ENCODE measurements at regions not wholly inside any gene's neighbourhood (a gene's known extent, or its start where the extent isn't known, plus 50 kb on each side); places are given as distances from the start of the nearest gene placed in this dataset.

DNA sequence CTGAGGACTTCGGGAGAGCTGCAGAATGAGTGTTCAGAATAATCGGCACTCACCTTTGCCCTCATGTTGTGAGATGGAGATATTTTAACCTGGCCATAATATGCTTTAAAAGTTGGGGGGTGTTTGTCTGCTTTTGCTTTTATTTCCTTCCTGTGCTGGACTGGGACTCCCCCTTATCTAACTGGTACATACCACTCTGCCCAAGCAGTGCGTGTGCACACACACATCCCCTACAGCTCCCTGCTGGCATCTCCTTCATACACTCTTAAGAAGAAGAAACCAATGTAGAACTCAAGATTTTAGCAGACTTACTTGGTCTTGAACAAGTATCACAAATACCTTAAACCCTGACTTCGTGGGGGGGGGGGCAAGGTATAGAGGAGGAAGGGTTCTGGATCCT lies 146.2 kb upstream of the DMRT1 start:
- no peak for DNase-seq

DNA sequence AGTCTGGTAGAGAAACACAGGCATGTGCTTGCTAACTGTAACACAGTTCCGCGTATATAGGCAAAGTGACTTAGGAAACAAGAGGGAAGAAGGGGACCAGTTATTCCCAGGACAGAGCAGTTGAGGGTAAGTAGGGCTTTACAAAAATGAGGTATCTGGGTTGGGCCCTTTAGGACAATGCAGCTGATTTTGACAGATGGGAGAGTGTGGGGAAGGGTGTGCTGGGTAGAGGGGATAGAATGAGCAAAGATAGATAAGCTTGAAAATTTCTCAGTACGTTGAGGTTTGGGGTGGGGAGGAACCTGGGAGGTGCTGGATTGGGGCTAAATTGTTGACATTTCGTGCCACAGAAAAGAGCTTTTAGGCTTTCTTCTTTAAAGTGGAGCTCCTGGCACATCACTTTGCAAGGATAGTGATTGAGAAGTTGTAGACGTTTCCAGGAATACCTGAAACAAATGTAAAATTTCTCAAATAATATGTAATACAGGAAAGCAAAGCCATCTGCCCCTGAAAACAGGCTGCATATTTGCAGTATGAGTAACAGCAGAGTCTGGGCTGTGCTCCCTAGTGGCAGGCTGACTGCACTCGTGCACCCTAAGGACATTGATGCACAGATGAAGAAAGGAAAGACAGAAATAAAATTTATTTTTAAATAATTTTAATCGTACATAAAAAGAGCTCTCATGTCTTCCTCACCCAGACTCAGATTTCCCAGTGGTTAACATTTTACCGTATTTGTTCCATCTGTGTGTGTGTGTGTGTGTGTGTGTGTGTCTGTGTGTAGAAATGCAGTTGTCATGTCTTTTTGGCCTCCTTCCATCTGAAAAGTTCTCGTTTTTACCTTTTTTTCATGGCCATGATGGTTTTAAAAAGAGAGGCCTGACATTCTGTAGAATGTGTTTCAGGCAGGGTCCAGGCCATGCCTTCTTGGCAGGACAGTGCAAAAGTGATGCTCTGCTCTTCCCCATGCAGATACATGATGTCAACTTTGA lies 144.9 kb upstream of the DMRT1 start:
- no peak for DNase-seq

GRCh38 chr9:698276-698675 lies 143.2 kb upstream of the DMRT1 start:
- no peak for DNase-seq

GRCh38 chr9:698954-699353 lies 142.5 kb upstream of the DMRT1 start:
- DNase-seq, result no peak

- no peak for DNase-seq
Measured at GRCh38 chr9:699396-699795, 142.1 kb upstream of the DMRT1 start.

DNA sequence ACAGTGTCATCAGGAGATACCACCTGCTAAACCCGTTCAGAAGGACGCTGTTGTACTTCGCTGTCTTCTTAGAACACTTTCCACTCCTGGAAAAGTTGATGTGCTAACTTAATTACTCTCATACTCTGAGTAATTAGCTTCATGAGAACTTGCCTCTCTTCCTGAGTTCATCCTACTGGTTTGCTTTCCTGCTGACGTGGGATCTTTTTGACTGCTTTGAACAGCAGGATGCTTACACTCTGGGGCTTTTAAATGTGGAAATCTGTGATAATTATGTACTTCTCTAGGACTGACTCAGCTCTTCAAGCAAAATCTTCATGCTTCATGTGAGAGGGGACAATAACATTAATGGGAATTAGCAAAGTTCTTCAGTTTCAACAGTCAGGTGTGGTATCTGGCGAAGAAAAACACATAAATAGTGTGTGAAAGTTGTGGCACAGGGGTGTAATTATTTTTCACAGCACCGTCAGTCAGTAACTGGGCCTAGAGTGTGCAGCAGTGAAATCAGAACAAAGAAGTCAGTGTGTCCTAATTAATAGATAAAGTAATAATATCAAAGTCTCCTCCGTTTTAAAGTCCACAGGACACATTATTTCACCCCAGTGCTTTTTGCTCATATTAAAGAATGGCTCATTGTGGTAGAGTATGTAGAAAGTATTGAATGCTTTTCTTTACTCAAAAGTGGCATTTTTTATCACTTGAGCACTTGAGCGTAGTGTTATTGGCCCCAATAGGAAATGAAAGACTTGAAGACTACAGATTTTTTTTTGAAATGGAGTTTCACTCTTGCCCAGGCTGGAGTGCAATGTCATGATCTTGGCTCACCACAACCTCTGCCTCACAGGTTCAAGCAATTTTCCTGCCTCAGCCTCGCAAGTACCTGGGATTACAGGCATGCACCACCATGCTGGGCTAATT lies 140.9 kb upstream of the DMRT1 start:
- no peak for DNase-seq

DNA sequence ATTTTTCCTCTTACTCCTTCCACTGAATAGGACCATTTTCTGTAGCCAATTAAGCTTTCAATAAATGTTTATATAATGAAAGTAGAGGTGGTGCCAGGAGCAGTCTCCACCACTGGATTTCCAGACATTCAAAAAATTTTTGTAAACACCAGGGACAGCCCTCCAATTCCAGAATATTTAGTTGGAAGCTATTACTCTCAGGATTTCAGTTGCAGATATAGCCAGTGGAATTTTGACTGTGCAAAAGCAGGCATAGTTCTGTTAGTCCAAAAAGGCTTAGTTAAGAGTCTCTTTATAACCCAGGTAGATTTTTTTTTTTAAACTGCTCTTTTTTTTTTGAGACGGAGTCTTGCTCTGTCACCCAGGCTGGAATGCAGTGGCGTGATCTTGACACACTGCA lies 138.1 kb upstream of the DMRT1 start:
- no peak for DNase-seq

DNA sequence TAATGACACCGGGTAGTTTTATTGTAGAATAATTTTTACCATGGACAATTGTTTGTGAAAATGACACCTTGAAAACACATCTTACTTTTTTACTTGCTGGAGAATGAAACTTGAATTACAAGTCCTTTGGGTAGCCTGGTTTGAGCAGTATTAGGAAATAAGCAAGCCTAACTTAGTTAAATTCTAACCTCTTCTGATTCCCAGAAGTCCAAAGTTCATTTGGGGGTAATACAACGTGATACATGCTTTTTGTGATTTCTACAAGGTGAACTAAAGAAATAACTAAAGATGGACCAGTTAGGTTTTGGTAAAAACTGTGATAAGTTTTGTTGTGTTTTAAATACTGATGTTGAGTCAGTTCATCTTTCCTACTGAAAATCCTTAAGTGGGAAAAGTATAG lies 135.4 kb upstream of the DMRT1 start:
- no peak for DNase-seq

DNA sequence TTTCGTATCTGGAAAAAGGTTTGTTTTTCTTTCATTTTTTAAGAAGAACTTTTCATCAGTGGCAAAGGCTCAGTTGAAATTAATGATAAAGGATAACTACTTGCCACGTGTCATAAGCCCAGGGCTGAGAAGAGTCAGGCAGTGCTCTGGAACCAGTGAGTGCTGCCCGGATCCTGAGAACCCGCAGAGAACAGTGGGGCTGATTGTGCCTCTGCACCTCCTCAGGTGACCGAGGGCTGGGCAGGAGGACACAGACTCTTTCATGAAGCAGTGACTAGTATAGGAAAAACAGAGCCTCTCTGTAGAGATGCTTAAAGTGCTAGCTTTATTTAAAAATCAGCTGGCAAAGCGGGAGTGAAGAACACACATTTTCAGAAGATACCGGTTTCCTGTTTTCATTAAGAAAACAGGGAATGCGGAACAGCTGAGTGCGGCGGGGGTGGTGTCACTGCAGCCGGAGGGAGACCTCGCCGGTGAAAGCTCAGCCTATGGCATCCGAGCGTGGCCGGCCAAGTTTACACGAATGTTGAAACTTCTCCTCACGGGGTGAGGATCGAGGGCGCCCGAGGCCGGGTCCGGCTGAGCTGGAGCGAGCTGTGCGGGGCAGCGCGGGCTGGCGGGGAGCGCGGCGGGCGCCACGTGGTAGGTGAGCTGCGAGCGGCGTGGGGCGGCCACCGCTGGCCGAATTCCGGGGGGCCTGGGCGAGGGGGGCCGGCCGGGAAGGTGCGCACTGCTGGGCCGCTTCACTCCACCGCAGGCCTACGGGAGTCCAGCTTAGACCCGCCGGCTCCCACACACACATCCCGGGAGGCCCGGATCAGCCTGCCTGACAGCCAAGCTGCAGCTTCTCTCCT lies 134.7 kb upstream of the DMRT1 start:
- DNase-seq, result no peak

DNA sequence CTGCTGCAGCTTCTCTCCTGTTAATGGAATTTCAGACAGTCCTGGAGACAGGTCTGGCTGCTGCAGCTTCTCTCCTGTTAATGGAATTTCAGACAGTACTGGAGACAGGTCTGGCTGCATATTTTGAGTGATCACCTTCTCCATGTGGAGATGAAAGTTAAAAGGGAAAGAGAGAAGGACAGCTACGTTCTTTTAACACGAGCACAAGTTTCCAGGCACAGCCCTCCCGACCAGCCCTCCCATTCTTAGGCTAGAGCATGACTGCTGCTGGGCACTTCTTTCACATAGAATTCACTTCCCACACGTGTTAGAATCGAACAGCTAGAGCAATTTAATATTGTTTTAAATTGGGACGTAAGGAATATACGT lies 133.3 kb upstream of the DMRT1 start:
- DNase-seq, result no peak

GRCh38 chr9:708551-709432 lies 132.7 kb upstream of the DMRT1 start:
- no peak for DNase-seq

DNA sequence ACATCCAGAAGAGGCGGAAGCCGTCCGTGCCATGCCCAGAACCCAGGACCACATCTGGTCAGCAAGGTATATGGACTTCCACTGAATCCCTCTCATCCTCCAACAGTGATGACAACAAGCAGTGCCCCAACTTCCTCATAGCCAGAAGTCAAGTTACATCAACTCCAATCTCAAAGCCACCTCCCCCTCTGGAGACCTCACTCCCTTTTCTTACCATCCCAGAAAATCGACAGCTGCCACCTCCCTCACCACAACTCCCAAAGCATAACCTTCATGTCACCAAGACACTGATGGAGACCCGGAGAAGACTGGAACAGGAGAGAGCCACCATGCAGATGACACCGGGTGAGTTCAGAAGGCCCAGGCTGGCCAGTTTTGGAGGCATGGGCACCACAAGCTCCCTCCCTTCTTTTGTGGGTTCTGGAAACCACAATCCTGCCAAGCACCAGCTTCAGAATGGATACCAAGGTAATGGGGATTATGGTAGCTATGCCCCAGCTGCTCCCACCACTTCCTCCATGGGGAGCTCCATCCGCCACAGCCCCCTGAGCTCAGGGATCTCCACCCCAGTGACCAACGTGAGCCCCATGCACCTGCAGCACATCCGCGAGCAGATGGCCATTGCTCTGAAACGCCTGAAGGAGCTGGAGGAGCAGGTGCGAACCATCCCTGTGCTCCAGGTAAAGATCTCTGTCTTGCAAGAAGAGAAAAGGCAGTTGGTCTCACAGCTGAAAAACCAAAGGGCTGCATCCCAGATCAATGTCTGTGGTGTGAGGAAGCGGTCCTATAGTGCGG lies 130.3 kb upstream of the DMRT1 start:
- no peak for DNase-seq

- DNase-seq, result no peak
Measured at GRCh38 chr9:711761-712553, 129.5 kb upstream of the DMRT1 start.

DNA sequence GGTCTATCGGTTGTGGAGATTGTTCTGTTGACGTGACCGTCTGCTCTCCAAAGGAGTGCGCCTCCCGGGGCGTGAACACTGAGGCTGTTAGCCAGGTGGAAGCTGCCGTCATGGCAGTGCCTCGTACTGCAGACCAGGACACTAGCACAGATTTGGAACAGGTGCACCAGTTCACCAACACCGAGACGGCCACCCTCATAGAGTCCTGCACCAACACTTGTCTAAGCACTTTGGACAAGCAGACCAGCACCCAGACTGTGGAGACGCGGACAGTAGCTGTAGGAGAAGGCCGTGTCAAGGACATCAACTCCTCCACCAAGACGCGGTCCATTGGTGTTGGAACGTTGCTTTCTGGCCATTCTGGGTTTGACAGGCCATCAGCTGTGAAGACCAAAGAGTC lies 128.9 kb upstream of the DMRT1 start:
- DNase-seq, result no peak

GRCh38 chr9:713091-713490 lies 128.4 kb upstream of the DMRT1 start:
- DNase-seq, result no peak

DNA sequence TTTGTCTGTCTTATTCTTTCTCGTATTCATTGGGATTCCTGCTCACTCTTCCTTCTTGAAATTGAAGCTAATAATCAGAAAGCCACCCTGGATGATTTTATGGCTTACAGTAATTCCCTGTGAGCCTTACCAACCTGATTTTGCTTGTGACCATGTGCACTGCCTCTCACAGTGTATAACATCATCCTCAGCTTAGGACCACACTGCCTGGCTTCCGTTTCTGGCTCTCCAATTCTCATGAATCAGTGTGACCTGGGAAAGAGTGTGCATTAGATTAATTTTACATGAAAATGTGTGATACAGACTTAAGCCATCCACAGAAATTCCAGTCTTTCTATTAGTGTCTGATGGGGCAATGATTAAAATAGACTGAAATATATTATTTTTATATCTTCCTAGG lies 126.8 kb upstream of the DMRT1 start:
- no peak for DNase-seq

- no peak for DNase-seq
Measured at GRCh38 chr9:715300-715699, 126.2 kb upstream of the DMRT1 start.

GRCh38 chr9:715743-716400 lies 125.6 kb upstream of the DMRT1 start:
- no peak for DNase-seq

DNA sequence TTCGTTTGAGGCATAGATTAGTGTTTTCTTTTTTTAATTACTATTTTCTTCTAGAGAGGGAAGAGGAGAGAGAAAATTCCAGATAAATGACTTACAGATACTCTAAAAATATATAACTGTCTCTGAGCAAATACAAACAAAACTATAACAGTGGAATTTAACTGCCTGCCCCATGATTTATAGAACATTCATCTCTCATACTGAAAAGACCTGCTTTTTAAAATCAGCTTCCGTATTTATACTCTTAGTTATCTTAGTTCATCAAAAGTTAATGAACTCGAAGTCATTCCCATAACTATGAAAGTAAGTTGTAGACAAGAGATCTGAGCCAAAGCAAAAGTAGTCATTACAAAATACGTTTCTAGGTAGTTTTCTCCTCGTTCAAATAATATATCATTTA lies 123.8 kb upstream of the DMRT1 start:
- DNase-seq, result no peak
